HEK293 (cell line): ENCODE measurements at regions not wholly inside any gene's neighbourhood (a gene's known extent, or its start where the extent isn't known, plus 50 kb on each side); places are given as distances from the start of the nearest gene placed in this dataset.

Experiments used
- BCL11A ChIP-seq: fragments of 450-650 bp; formaldehyde crosslinking; IDR thresholded peaks from 2 replicates; pipeline ENCODE4 v1.5.1; 2016; ENCODE audit warnings: low read depth, missing biosample characterization, missing genetic modification characterization
- FEZF1 ChIP-seq: fragments of 450-650 bp; formaldehyde crosslinking; IDR thresholded peaks from 2 replicates; pipeline ENCODE4 v1.5.1; 2016; ENCODE audit warnings: missing biosample characterization, missing genetic modification characterization
- HOXC10 ChIP-seq: sonication (generic); formaldehyde crosslinking; IDR thresholded peaks from 2 replicates; pipeline ENCODE4 v1.8.1; 2023; ENCODE audit warnings: mild to moderate bottlenecking, missing genetic modification reagents
- SCRT1 ChIP-seq: fragments of 450-650 bp; formaldehyde crosslinking; IDR thresholded peaks from 2 replicates; pipeline ENCODE4 v1.5.1; 2016; ENCODE audit warnings: missing biosample characterization, missing genetic modification characterization, borderline replicate concordance
- TCF7L2 ChIP-seq: IDR thresholded peaks from 2 replicates; pipeline ENCODE4 v1.6.1; 2011; ENCODE audit warnings: low read depth, mild to moderate bottlenecking, inconsistent platforms, low read length, moderate library complexity, borderline replicate concordance
- ZBTB48 ChIP-seq: fragments of 450-650 bp; formaldehyde crosslinking; IDR thresholded peaks from 2 replicates; pipeline ENCODE4 v1.5.1; 2016; ENCODE audit warnings: missing biosample characterization, missing genetic modification characterization
- ZNF211 ChIP-seq: fragments of 450-650 bp; formaldehyde crosslinking; IDR thresholded peaks from 2 replicates; pipeline ENCODE4 v1.5.1; 2016; ENCODE audit warnings: low read depth, missing biosample characterization, missing genetic modification characterization
- ZNF24 ChIP-seq: fragments of 450-650 bp; formaldehyde crosslinking; IDR thresholded peaks from 2 replicates; pipeline ENCODE4 v1.5.1; 2016; ENCODE audit warnings: missing biosample characterization, missing genetic modification characterization
- ZNF585B ChIP-seq: fragments of 450-650 bp; formaldehyde crosslinking; IDR thresholded peaks from 2 replicates; pipeline ENCODE4 v1.5.1; 2016; ENCODE audit warnings: missing biosample characterization, missing genetic modification characterization
- ZNF747 ChIP-seq: fragments of 450-650 bp; formaldehyde crosslinking; IDR thresholded peaks from 2 replicates; pipeline ENCODE4 v1.5.1; 2016; ENCODE audit warnings: missing biosample characterization, missing genetic modification characterization
- TF ChIP-seq, protein P1 (sequence below): fragments of 450-650 bp; formaldehyde crosslinking; IDR thresholded peaks from 2 replicates; pipeline ENCODE4 v1.5.1; 2016; ENCODE audit warnings: missing biosample characterization, missing genetic modification characterization
- TF ChIP-seq, protein P2 (sequence below): fragments of 450-650 bp; formaldehyde crosslinking; IDR thresholded peaks from 2 replicates; pipeline ENCODE4 v1.5.1; 2017; ENCODE audit warnings: missing biosample characterization, missing genetic modification characterization
- TF ChIP-seq, protein P3 (sequence below): fragments of 450-650 bp; formaldehyde crosslinking; IDR thresholded peaks from 2 replicates; pipeline ENCODE4 v1.5.1; 2016; ENCODE audit warnings: missing biosample characterization, missing genetic modification characterization

DNA sequence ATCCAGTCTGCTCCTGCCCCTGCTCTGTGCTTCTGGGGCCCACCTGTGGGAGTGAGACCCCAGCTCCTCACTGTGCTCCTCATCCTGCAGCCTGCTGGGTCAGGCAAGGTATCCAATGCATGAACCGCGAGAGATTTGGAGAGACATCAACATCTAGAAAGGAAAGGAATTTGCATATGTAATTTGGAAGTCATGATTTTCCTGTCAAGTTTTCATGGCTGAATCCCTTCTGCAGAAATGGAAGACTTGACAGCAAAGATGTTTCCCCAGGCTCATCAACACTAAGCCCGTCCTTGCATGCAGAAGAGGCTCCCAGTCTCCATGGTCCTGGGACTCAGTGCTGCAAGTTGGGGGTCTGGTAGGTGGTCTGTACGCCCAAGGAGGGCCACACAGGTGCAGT lies 176.9 kb upstream of the GRB10 start:
- TF ChIP-seq ZBTB48 (tag by site-specific recombination) (no peak), TCF7L2 (no peak), BCL11A (no peak), HOXC10 (CRISPR knock-in tag) (no peak), ZNF211 (tag by site-specific recombination) (no peak), ZNF24 (no peak), ZNF747 (tag by site-specific recombination) (no peak), ZNF585B (tag by site-specific recombination) (no peak), FEZF1 (tag by site-specific recombination) (no peak), SCRT1 (no peak)
- TF ChIP-seq, protein P1, sequence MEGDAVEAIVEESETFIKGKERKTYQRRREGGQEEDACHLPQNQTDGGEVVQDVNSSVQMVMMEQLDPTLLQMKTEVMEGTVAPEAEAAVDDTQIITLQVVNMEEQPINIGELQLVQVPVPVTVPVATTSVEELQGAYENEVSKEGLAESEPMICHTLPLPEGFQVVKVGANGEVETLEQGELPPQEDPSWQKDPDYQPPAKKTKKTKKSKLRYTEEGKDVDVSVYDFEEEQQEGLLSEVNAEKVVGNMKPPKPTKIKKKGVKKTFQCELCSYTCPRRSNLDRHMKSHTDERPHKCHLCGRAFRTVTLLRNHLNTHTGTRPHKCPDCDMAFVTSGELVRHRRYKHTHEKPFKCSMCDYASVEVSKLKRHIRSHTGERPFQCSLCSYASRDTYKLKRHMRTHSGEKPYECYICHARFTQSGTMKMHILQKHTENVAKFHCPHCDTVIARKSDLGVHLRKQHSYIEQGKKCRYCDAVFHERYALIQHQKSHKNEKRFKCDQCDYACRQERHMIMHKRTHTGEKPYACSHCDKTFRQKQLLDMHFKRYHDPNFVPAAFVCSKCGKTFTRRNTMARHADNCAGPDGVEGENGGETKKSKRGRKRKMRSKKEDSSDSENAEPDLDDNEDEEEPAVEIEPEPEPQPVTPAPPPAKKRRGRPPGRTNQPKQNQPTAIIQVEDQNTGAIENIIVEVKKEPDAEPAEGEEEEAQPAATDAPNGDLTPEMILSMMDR (tag by site-specific recombination): no peak
- TF ChIP-seq, protein P2, sequence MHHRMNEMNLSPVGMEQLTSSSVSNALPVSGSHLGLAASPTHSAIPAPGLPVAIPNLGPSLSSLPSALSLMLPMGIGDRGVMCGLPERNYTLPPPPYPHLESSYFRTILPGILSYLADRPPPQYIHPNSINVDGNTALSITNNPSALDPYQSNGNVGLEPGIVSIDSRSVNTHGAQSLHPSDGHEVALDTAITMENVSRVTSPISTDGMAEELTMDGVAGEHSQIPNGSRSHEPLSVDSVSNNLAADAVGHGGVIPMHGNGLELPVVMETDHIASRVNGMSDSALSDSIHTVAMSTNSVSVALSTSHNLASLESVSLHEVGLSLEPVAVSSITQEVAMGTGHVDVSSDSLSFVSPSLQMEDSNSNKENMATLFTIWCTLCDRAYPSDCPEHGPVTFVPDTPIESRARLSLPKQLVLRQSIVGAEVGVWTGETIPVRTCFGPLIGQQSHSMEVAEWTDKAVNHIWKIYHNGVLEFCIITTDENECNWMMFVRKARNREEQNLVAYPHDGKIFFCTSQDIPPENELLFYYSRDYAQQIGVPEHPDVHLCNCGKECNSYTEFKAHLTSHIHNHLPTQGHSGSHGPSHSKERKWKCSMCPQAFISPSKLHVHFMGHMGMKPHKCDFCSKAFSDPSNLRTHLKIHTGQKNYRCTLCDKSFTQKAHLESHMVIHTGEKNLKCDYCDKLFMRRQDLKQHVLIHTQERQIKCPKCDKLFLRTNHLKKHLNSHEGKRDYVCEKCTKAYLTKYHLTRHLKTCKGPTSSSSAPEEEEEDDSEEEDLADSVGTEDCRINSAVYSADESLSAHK (tag by site-specific recombination): no peak
- TF ChIP-seq, protein P3, sequence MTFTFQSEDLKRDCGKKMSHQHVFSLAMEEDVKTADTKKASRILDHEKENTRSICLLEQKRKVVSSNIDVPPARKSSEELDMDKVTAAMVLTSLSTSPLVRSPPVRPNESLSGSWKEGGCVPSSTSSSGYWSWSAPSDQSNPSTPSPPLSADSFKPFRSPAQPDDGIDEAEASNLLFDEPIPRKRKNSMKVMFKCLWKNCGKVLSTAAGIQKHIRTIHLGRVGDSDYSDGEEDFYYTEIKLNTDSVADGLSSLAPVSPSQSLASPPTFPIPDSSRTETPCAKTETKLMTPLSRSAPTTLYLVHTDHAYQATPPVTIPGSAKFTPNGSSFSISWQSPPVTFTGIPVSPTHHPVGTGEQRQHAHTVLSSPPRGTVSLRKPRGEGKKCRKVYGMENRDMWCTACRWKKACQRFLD (tag by site-specific recombination): no peak
